Posterior cingulate gyrus (tissue), 11 donors: ENCODE measurements at regions not wholly inside any gene's neighbourhood (a gene's known extent, or its start where the extent isn't known, plus 50 kb on each side); places are given as distances from the start of the nearest gene placed in this dataset.
A peak's percentile ranks its signal among the peaks of the same experiment; 100 is the strongest.

Experiments
- DNase-seq, 10 donors: peaks; one replicate each; pipeline versions ENCODE4 v3.0.0 to v3.0.0-alpha.2; 2020 to 2021; ENCODE audit warnings: mixed read lengths in 3 of 10
- intact Hi-C: fragments of 100-400 bp; cut with DNase I; formaldehyde crosslinking; loops from one replicate; pipeline ENCODE4 v1.15.1; 2023

GRCh38 chr12:114943601-114944000 is 259.6 kb upstream of the TBX3 start:
- intact Hi-C loops: no loop called here
- DNase-seq: no peak

GRCh38 chr12:114938487-114939210 is 254.7 kb upstream of the TBX3 start:
- DNase-seq: peak in 8 of 10 donors; percentile 11 to 93 (median 62)
- intact Hi-C loops: no loop called here

- no peak for DNase-seq
- intact Hi-C loops: no loop called here
Measured at GRCh38 chr12:114936148-114937079, 252.4 kb upstream of the TBX3 start.

- intact Hi-C loops: no loop called here
- peak in 1 of 10 donors; percentile 11 for DNase-seq
Measured at GRCh38 chr12:114935658-114936057, 251.7 kb upstream of the TBX3 start.

- intact Hi-C loops: no loop called here
Measured at GRCh38 chr12:114933428-114934160, 249.6 kb upstream of the TBX3 start.

GRCh38 chr12:114932806-114933205 is 248.8 kb upstream of the TBX3 start:
- intact Hi-C loops: no loop called here
- DNase-seq: no peak

More at GRCh38 chr12:114933428-114934160, 249.6 kb upstream of the TBX3 start:
- no peak for DNase-seq

GRCh38 chr12:114931025-114931424 is 247.1 kb upstream of the TBX3 start:
- intact Hi-C loops: no loop called here
- no peak for DNase-seq

GRCh38 chr12:114926341-114926740 is 242.4 kb upstream of the TBX3 start:
- intact Hi-C loops: no loop called here
- DNase-seq: no peak

GRCh38 chr12:114924946-114925475 is 241.0 kb upstream of the TBX3 start:
- intact Hi-C loops: no loop called here
- no peak for DNase-seq

- no peak for DNase-seq
- intact Hi-C loops: no loop called here
Measured at GRCh38 chr12:114921781-114922180, 237.8 kb upstream of the TBX3 start.

GRCh38 chr12:114920771-114921554 is 237.0 kb upstream of the TBX3 start:
- intact Hi-C loops: no loop called here
- DNase-seq: no peak

GRCh38 chr12:114919479-114919878 is 235.5 kb upstream of the TBX3 start:
- DNase-seq: no peak

GRCh38 chr12:114918535-114919233 is 234.7 kb upstream of the TBX3 start:
- DNase-seq: no peak
- intact Hi-C loops: no loop called here

More at GRCh38 chr12:114919479-114919878, 235.5 kb upstream of the TBX3 start:
- intact Hi-C loops: no loop called here

- intact Hi-C loops: no loop called here
- no peak for DNase-seq
Measured at GRCh38 chr12:114917953-114918352, 234.0 kb upstream of the TBX3 start.

- no peak for DNase-seq
- intact Hi-C loops: no loop called here
Measured at GRCh38 chr12:114917307-114917706, 233.3 kb upstream of the TBX3 start.

GRCh38 chr12:114916541-114916940 is 232.6 kb upstream of the TBX3 start:
- intact Hi-C loops: no loop called here
- no peak for DNase-seq

- no peak for DNase-seq
- intact Hi-C loops: no loop called here
Measured at GRCh38 chr12:114916124-114916523, 232.1 kb upstream of the TBX3 start.

GRCh38 chr12:114913871-114914801 is 230.2 kb upstream of the TBX3 start:
- DNase-seq: no peak
- intact Hi-C loops: no loop called here
